GM21367 (cell line): ENCODE measurements at regions not wholly inside any gene's neighbourhood (a gene's known extent, or its start where the extent isn't known, plus 50 kb on each side); places are given as distances from the start of the nearest gene placed in this dataset.
"Not testable (repeated sequence)": the region's sequence is repeated elsewhere in the genome, so short reads cannot be mapped to it uniquely, and the experiment has no call there.

Experiments
- ATAC-seq: cut with Tn5 transposase; IDR thresholded peaks from one replicate; pipeline ENCODE4 v1.9.1; 2021; ENCODE audit not compliant: unreplicated experiment

DNA sequence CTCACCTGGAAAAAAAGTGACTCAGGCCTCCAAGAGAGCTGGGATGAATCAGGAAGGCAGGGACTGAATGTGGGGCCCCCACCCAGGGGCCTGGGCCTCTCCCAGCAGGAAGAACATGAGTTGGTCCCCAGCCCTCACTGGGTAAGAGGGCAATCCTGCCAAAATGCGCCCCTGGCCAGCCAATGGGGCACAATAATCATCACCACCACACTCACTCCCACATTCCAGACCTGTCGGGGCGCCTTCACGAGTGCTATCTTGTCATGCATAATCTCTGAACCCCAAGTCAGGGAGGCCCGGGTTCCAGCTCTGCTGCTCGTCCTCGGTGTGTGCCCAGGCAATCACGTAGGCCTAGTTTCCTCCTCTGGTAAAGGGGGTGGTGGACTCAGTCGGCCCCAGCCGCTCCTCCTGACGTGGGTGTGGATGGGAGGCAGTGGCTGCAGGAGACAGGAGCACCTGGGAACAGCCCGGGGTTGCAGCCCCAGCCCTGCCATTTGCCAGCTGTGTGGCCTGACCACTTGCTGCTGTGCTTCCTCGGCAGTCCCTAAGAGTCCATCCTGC lies 115.1 kb downstream of the CYP26B1 start:
- ATAC-seq, result no peak

DNA sequence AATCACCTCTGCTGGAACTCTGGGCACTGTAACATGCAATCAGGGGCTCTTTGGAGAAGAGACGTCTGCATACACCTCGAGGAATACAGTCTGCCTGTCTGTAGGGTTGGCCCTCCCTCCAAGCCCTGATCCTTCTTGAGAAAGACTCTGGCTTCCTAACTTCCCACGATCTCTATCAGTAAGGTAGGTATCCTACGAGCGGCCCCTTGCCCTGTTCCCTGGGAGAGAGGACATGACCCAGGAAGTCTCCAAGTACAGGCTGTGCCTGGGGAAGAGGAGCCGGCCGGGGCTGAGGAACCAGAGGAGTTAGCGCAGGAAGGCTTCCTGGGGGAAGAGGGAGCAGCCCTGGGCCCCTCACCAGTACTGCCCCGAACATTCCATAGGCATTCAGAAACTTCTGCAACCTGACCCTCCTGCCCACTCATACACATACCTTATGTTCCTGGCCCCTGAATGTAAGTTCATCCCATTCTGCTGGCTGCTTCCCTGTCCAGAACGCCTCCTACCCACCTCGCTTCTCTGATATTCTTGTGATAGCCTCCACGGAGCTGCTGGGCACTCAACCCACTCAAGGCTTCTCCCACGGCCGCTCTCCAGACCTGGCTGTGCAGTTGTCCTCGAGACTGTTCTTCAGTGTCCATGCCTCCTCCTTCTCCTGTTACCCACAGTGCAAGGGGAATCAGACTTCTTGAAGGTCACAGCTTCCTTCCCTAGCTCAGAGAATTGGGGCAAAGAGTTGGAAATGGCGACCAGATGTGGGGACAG lies 116.1 kb downstream of the CYP26B1 start:
- ATAC-seq, result no peak

GRCh38 chr2:72028996-72029395 lies 118.7 kb downstream of the CYP26B1 start:
- ATAC-seq, result no peak

GRCh38 chr2:72028351-72028995 lies 119.2 kb downstream of the CYP26B1 start:
- ATAC-seq, result no peak

DNA sequence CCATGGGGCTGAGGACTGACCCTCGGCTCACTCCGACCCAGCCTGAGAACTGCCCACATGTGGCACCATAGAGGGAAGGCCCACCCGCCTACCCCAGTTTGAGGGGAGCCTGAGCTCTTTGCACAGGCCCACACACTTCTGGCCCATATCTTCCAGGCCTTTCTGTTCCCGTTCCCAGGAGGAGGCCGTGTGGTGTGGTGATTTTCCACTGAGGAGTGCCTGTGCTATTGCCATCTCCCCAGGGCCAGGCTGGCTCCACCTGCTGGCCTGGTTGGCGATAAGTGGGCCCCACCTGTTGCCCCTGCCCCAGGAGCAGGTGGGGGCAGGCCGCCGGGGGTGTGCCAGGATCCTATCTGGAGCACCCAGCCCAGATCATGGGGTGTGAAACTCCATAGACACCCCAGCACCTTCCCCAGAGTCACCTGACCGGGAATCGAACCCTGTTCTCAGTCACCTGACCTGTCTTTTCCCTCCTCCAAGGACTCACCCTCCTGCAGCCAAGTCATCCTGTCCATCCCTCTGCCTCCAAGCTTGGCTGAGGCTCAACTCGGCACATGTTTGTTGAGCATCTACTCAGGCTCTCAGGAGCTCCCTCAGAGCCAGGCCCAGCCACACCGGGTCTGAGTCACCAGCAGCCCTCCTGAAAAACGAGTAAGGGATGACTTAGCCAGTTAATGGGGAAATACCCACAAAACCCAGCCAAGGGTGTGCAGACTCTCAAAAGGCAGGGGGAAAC lies 120.1 kb downstream of the CYP26B1 start:
- no peak for ATAC-seq

GRCh38 chr2:72026819-72027425 lies 120.7 kb downstream of the CYP26B1 start:
- ATAC-seq, result no peak

- no peak for ATAC-seq
Observed at GRCh38 chr2:72024451-72025175, 123.0 kb downstream of the CYP26B1 start.

DNA sequence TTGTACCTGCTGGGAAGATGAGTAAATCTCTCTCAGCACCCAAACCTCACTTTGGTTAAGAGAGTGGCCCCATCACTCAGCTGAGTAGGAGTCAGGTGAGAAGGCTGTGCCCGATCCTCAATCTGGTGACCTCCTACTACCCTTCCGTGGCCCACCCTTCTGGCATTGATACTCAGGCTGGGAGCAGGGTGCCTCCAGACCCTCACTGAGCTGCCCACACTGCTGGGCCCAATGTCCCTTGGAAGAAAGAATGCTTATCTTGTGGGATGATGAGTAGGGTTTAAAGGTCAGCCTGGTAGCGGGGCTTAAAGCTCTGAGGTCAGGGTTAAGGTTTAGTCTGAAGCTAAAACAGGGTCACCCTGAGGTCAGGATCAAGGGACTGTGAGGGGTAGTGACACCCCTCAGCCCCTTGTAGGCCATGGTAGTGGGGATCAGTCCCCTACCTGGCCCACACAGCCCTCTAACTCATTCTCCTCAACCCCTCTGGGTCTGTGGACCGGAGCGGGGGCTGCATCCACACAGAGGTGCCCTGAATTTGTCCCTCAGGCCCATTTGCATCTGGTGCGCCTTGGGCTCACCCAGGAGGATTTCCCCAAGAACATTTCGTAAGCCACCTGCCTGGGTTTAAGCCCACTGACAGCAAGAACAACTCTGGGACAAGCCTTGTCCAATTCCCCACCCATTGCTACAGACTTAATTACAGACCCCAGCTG lies 123.8 kb downstream of the CYP26B1 start:
- no peak for ATAC-seq

- not testable (repeated sequence) for ATAC-seq
Observed at GRCh38 chr2:72021371-72021770, 126.3 kb downstream of the CYP26B1 start.

GRCh38 chr2:72015266-72015665 lies 132.4 kb downstream of the CYP26B1 start:
- no peak for ATAC-seq

DNA sequence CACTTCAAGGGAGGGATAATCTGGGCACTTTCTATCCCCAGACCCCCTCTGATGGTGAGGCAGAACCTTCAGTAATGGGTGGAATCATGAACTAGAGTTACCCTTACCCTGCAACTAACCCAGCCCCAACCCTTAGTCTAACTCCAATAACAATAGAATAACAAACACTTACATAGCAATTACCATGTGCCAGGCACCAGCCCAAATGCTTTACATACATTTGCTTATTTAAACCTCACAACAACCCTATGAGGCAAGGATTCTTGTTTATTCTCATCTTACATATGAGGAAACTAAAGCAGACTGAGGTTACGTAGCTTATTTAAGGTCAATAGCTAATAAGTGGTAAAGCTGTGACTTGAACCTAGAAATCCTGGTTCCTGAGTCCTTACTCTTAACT lies 132.8 kb downstream of the CYP26B1 start:
- ATAC-seq, result no peak

DNA sequence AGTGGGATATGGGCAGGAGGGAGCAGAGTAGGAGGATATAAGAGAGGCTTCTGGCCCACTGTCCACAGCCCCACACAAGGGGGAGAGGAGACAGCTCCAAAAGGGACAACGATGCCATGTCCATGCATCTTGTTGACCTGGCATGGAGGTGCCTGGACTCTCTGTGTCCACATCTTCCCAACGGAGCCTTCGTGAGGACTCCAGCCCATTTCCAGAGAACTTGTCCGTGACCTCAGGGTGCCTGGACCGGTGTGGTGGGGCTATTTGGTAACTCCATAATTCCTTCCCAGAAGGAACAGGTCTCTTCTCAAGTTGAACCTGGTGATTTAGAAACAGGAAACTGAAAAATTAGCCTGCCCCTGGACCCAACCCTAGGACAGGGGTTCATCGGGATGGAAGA lies 133.9 kb downstream of the CYP26B1 start:
- no peak for ATAC-seq

DNA sequence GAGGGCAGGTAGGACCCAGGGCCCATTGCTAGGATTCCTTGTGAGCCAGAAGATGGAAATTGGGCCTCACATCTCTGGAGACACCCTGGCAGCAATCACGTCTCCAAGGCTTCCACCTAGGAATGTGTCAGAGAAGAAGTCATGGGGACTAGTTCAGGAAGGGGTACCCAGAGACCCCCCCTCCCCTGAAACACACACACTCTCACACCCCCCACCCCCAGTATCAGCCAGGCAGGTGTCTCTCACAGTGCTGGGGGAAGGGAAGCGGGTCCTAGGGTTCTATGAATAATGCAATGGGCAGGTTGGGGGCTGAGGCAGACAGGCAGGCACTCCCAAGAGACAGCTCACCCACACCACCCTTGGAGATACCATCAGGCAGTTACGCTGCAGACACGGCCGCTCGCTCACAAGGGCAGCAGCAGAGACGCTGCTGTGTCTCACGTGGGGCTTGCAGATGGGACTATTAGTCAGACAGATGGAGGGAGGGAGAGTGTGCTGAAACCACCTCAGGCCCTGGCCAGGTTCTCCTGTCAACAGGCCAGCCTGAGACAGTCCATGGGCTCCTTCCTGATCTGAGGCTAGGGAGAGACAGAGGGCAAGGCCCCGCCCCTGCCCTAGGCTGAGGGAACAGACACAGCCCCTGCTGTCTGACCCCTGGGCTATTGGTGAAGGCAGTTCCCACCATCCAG lies 134.6 kb downstream of the CYP26B1 start:
- no peak for ATAC-seq

- no peak for ATAC-seq
Observed at GRCh38 chr2:72011791-72012190, 135.9 kb downstream of the CYP26B1 start.

DNA sequence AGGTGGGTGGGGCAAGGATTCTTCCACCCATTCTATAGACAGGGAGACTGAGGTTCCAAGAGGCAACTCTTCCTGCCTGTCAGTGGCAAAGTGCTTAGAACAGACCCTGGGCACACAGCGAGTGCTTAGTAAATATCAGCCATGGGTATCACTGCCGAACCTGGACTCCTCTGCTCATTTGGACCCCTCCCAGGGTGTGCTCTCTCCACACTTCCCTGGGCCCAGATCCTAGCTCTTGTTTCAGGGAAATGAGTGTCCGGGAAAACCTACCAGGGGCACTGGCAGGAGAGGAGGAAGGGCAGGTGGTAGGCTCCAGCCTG lies 136.3 kb downstream of the CYP26B1 start:
- no peak for ATAC-seq

DNA sequence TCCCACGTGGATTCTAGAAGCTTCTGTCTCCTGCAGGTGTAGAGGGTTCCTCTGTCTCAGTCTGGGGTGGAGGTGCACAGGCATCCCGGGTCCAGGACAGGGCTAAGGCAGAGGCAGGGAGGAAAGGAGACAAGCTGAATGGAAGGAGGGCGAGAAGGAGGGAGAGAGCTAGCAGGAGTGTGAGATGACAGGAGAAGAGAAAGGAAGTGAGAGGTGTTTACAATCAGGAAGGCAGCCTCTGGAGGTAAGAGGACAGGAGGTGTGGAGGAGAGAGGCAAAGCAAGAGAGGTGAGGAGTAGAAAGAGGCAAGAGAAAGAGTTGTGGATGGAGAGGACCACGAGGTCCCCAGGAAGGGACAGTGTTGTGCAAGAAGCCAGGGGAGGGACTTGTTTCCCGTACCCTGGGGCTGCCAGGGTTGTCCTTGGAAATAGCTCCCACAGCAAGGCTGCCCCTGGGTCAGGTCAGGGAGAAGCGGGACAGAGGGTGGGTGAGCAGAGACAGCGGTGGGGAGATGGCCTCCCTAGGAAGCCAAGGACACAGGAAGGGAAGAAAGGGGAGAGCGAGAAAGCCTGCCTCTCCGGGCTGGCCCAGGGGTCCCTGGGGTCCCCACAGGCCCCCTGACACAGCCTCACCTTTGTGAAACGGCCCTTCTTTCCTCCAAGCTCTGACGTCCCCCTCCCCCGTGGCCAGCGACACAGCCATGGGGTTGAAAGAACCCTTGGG lies 136.9 kb downstream of the CYP26B1 start:
- no peak for ATAC-seq

- ATAC-seq, result no peak
Observed at GRCh38 chr2:72008608-72009007, 139.1 kb downstream of the CYP26B1 start.

DNA sequence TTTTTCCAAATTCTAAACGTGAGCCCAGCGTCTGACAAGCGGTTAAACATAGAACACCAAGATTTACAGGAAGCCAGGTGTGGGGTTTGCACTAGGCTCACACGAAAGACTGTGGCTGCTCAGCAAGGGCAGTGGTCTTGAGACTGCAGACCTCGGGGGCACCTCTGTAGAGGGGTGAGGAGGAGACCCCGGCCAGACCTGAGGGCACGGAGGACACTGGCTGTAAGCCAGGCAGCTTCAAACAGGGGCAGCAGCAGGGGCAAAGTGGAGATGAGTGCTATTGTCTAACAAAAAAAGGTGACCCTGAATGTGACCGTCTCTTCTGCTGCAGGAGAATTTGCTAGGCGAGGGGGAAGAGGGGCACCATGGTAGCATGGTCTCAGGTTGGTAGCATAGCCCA lies 140.3 kb downstream of the CYP26B1 start:
- no peak for ATAC-seq

DNA sequence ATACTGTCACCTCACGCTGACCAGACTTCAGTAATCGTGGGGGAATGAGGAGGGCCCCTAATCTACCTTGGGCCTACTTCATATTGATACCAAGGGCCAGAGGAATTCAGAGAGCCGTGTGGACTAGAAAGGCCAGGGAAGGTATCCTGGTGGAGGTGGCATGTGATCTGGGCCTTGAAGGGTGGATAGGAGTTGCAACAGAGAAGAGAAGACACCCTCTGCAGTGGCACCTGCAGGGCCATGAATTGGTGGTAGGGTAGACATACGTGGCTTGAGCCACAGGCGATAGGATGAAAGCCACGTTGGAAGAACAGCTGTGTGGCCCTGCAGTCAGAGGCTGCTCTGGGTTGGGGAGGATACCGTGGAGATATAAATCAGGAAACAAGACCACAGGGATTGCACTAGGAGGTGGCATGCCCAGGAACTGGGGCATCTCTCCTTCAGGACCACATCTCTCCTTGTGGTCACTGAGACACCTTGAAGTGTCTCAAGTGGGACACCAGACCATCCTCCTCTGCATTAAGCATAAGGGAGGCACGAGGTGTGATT lies 141.4 kb downstream of the CYP26B1 start:
- no peak for ATAC-seq
